ENCODE measurements at regions not wholly inside any gene's neighbourhood (a gene's known extent, or its start where the extent isn't known, plus 50 kb on each side); places are given as distances from the start of the nearest gene placed in this dataset.
"Not testable (repeated sequence)": the region's sequence is repeated elsewhere in the genome, so short reads cannot be mapped to it uniquely, and the experiment has no call there.

- no peak for DNase-seq (ENCODE audit: low read depth in 1 of 2, low spot score in 1 of 2)
Observed at GRCh38 chr1:55808263-55808662, 593.1 kb upstream of the USP24 start.

DNA sequence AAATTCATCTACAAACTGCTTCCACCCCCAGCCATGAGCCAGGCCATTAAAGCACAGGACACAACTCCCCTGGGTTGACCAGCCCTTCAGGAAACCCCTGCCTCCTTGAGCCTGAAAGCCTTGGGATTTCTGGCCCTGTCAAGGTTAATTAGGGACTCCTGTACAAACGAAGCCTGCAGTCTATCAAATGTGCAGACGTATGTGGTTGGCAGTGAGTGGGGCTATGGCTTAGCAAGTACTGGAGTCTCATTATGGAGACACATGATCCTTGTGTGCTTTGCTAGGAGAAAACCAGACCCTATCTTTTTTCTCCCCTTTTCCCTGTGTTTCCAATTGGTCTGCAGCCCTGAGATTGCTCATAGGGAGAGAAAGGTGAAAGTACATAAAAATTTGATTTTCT is 588.3 kb upstream of the USP24 start:
- DNase-seq (ENCODE audit: low read depth in 1 of 2, low spot score in 1 of 2), result no peak

- no peak for DNase-seq (ENCODE audit: low read depth in 1 of 2, low spot score in 1 of 2)
Observed at GRCh38 chr1:55801481-55801880, 586.3 kb upstream of the USP24 start.

- DNase-seq (ENCODE audit: low read depth in 1 of 2, low spot score in 1 of 2), result no peak
Observed at GRCh38 chr1:55800503-55800902, 585.3 kb upstream of the USP24 start.

DNA sequence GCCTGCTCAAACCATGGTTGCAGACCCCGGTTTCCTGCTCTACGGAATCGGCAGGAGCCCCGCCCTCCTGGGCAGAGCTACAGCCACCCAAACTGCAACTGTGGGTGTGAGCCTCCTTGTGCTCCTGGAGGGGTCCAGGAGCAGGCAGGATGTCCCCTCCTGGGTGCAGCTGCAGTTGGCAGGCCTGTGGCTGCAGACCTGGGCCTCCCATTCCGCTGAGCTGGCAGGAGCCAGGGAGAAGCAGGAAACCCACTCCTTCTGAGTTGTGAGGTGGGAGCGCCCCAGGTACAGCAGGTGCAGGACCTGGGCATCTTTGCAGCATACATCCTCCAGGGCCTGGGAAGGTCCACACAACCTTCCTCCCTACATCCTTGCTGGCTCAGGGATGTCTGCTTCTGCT is 578.7 kb upstream of the USP24 start:
- DNase-seq (ENCODE audit: low read depth in 1 of 2, low spot score in 1 of 2), result no peak

DNA sequence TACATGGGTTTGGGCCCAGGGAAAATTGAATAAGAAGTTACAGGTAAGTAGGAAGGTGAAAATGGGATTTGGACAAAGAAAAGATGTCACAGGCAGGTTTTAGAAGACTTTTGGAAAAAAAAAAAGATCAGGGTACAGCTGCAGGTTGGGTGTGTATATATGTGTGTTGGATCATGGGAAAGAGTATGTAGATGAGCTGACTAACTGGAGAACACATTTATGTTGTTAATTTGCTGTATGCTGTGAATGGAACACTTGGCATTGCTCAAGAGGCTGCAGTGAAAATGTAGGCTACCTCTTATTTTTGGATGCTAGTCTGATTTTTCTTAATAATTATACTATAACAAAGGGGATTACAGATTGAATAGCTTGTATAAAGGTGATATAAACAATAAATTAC is 577.7 kb upstream of the USP24 start:
- no peak for DNase-seq (ENCODE audit: low read depth in 1 of 2, low spot score in 1 of 2)

DNA sequence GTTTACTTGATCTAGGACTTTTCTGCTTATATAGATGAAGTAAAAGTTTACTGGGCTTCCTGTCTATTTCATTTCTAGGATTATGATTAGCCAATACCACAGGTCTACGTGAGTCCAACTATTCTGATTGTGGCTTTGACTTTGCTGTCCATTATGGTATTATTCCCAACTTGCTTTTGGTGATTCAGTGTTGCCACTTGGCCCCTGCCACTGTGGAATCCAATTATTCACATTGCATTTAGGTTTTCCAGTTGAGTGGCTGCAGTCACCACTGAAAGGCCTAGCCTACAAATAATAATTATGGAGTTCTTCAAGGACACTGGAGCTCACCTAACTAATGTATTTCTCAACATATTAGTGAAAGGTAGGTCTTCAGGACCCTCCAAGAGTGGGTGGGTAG is 574.3 kb upstream of the USP24 start:
- no peak for DNase-seq (ENCODE audit: low read depth in 1 of 2, low spot score in 1 of 2)

- DNase-seq (ENCODE audit: low read depth in 1 of 2, low spot score in 1 of 2), result no peak
Observed at GRCh38 chr1:55786396-55786795, 571.2 kb upstream of the USP24 start.

GRCh38 chr1:55784941-55785450 is 569.8 kb upstream of the USP24 start:
- DNase-seq (ENCODE audit: low read depth in 1 of 2, low spot score in 1 of 2), result not testable (repeated sequence)

GRCh38 chr1:55781944-55782482 is 566.8 kb upstream of the USP24 start:
- DNase-seq (ENCODE audit: low read depth in 1 of 2, low spot score in 1 of 2), result no peak

DNA sequence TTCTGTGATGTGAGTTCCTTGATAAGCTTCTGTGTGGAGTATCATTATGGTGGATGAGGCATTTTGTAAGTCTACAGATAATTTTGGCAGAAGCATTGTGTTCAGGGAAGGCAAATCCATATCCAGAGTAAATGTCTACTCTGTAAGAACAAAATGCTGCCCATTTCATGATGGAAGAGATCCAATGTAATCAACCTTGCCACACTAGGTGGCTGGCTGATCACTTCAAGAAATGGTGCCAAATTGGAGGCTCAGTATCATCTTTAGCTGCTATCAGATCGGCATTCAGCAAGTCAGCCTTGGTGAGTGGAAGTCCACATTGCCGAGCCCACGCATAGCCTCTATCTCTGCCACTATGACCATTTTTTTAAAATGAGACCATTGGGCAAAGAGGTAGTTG is 565.8 kb upstream of the USP24 start:
- no peak for DNase-seq (ENCODE audit: low read depth in 1 of 2, low spot score in 1 of 2)

GRCh38 chr1:55777545-55777944 is 562.4 kb upstream of the USP24 start:
- DNase-seq (ENCODE audit: low read depth in 1 of 2, low spot score in 1 of 2), result no peak

DNA sequence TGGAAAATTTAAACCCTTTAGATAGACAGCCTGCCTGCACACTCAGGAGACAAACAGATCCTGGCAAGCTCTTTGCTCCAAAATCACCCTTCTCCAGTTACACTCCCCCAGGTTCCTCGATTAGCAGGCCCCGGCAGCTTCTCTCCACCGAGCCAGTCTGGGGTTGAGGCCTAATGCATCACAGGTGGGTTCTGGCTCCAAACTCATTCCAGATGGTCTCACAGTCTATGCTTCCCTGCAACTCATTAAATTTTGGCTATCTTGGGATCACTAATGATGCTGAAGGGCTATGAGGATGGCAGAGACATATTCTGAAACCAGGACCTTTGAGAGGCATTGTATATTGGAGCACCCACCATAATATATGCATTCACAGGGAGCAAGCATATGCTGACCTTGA is 559.8 kb upstream of the USP24 start:
- DNase-seq (ENCODE audit: low read depth in 1 of 2, low spot score in 1 of 2), result no peak

DNA sequence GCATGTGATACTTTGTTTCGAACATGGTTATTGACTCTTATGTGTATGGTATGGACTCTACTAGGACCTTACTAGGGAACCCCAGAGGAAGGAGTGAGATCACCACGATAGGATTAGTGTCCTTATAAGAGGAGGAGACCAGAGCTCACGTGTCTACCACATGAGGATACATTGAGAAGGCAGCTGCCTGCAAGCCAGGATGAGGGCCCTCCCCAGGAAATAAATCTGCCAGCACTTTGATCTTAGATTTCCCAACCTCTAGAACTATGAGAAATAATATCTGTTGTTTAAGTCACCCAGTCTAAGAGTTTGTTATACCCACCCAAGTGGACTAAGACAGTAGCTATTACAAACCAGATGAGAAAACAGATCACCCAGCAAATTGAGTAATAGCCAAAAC is 559.3 kb upstream of the USP24 start:
- DNase-seq (ENCODE audit: low read depth in 1 of 2, low spot score in 1 of 2), result no peak

- DNase-seq (ENCODE audit: low read depth in 1 of 2, low spot score in 1 of 2), result no peak
Observed at GRCh38 chr1:55773211-55773940, 558.2 kb upstream of the USP24 start.

GRCh38 chr1:55768327-55768952 is 553.3 kb upstream of the USP24 start:
- no peak for DNase-seq (ENCODE audit: low read depth in 1 of 2, low spot score in 1 of 2)

GRCh38 chr1:55767171-55767570 is 552.0 kb upstream of the USP24 start:
- no peak for DNase-seq (ENCODE audit: low read depth in 1 of 2, low spot score in 1 of 2)

DNA sequence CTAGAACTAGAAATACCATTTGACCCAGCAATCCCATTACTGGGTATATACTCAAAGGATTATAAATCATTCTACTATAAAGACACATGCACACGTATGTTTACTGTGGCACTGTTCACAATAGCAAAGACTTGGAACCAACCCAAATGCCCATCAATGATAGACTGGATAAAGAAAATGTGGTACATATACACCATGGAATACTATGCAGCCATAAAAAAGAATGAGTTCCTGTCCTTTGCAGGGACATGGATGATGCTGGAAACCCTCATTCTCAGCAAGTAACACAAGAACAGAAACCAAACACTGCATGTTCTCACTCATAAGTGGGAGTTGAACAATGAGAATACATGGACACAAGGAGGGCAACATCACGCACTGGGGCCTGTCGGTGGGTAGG is 550.3 kb upstream of the USP24 start:
- not testable (repeated sequence) for DNase-seq (ENCODE audit: low read depth in 1 of 2, low spot score in 1 of 2)

DNA sequence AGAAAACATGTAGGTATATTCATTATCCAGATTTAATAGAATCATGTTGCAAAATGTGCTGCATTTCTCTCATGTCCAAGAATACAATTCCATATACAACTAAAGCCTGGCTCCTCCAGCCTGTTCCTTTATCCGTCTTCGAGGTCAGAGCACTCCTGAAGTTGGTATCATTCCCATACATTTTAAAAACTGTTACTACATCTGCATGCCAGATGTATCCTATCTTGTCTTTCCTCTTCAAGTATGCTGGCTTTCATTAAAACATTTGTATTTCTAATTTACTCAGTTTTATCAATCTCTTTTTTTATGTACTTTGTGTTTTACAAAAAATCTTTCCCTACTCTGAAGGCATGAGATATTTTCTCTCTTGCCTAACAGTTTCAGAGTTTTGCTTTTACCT is 536.6 kb upstream of the USP24 start:
- no peak for DNase-seq (ENCODE audit: low read depth in 1 of 2, low spot score in 1 of 2)

GRCh38 chr1:55750628-55750995 is 535.4 kb upstream of the USP24 start:
- DNase-seq (ENCODE audit: low read depth in 1 of 2, low spot score in 1 of 2), result no peak

- no peak for DNase-seq (ENCODE audit: low read depth in 1 of 2, low spot score in 1 of 2)
Observed at GRCh38 chr1:55749975-55750627, 534.9 kb upstream of the USP24 start.

GRCh38 chr1:55747408-55747841 is 532.3 kb upstream of the USP24 start:
- no peak for DNase-seq (ENCODE audit: low read depth in 1 of 2, low spot score in 1 of 2)

Data from stimulated activated CD4-positive, alpha-beta T cell treated with anti-CD3 and anti-CD28 coated beads, Interleukin-15, amount 100 ng/mL, for 1 hour (primary cell).